ENCODE measurements at regions not wholly inside any gene's neighbourhood (a gene's known extent, or its start where the extent isn't known, plus 50 kb on each side); places are given as distances from the start of the nearest gene placed in this dataset.

- TF ChIP-seq CREM (IDR thresholded peaks at IDR 0.05; ENCODE audit: low read depth) (no peak), POLR2AphosphoS5 (IDR thresholded peaks at IDR 0.05; ENCODE audit: low read length) (no peak), ZBTB4 (CRISPR knock-in tag; IDR thresholded peaks at IDR 0.05) (no peak), CEBPZ (IDR thresholded peaks at IDR 0.05; ENCODE audit: low read depth, low read length) (no peak), POLR2A (IDR thresholded peaks at IDR 0.05; ENCODE audit: low read depth, low read length) (no peak), NFIC (IDR thresholded peaks at IDR 0.05; ENCODE audit: low read depth, low read length) (no peak), ZNF622 (IDR thresholded peaks at IDR 0.05) (no peak)
- Histone ChIP-seq H3K36me3 (ENCODE audit: control insufficient read depth in 2 of 2, insufficient read depth in 2 of 2, low read length in 1 of 2) (no peaks in the 10 kb centered on the region), H3K9ac (ENCODE audit: control insufficient read depth, insufficient read depth, low read length) (no peak overlapping the region), H3K4me1 (ENCODE audit: control insufficient read depth, insufficient read depth, low read length) (no peaks in the 10 kb centered on the region), H3K4me2 (ENCODE audit: control insufficient read depth, insufficient read depth) (no peak overlapping the region), H3K9me3 (replicated peaks; ENCODE audit: control insufficient read depth, insufficient read depth, low read length) (no peaks in the 10 kb centered on the region), H4K20me1 (ENCODE audit: control insufficient read depth, insufficient read depth) (no peaks in the 10 kb centered on the region), H3K27me3 (replicated peaks in 1 of 2; ENCODE audit: control insufficient read depth in 2 of 2, insufficient read depth in 2 of 2, low read length in 1 of 2) (no peaks in the 10 kb centered on the region; a peak in 2 of 4 replicates), H3K79me2 (ENCODE audit: control insufficient read depth, insufficient read depth, low read length) (no peaks in the 10 kb centered on the region), H3K27ac (ENCODE audit: control insufficient read depth, insufficient read depth) (no peak overlapping the region), H2AFZ (ENCODE audit: control insufficient read depth, low read depth, low read length) (no peak overlapping the region), H3K4me3 (no peak overlapping the region)
- intact Hi-C loops (cut with micrococcal nuclease; ENCODE audit: unreplicated experiment): no loop called here
- ATAC-seq: no peak
- in situ Hi-C loops (cut with MboI): no loop called here
- ChIA-PET RAD21 (ENCODE audit: unreplicated experiment) (no interaction called here), CTCF (no interaction called here), SMC1A (ENCODE audit: uncharacterized antibody, unreplicated experiment) (no interaction called here), POLR2A (no interaction called here)
- no peak for DNase-seq (ENCODE audit: low read depth, low spot score)
- FAIRE-seq: no peak
- 55% methylated on average over 11 of the region's 11 CpGs for WGBS (ENCODE audit: insufficient coverage, insufficient replicate concordance, low lambda C conversion rate, missing lambda C conversion rate)
- BruUV-seq (replicated peaks): no TSS peak
Observed at GRCh38 chr5:135238622-135239452, 160.2 kb downstream of the MACROH2A1 start.
